Fibroblast of skin of left biceps (primary cell): ENCODE measurements at regions not wholly inside any gene's neighbourhood (a gene's known extent, or its start where the extent isn't known, plus 50 kb on each side); places are given as distances from the start of the nearest gene placed in this dataset.

Source experiments
- DNase-seq, 2 experiments: peaks; one replicate each; pipeline ENCODE4 v3.0.0-alpha.2; 2013; ENCODE audit warnings: low read depth in 2 of 2

- DNase-seq = no peak
Measured at GRCh38 chrX:149992918-149993317, 54.6 kb upstream of the EOLA2 start.

- DNase-seq = no peak
Measured at GRCh38 chrX:149993989-149994388, 55.7 kb upstream of the EOLA2 start.

GRCh38 chrX:149996515-149996914 lies 58.2 kb upstream of the EOLA2 start:
- DNase-seq = no peak

GRCh38 chrX:150005027-150005426 lies 66.7 kb upstream of the EOLA2 start:
- no peak for DNase-seq

- DNase-seq = no peak
Measured at GRCh38 chrX:150007356-150007755, 69.1 kb upstream of the EOLA2 start.

GRCh38 chrX:150012647-150013381 lies 74.5 kb upstream of the EOLA2 start:
- DNase-seq = no peak

- DNase-seq = no peak
Measured at GRCh38 chrX:150014525-150014924, 76.2 kb upstream of the EOLA2 start.

GRCh38 chrX:150017868-150018267 lies 79.6 kb upstream of the EOLA2 start:
- DNase-seq = no peak

- peak; percentile 36 to 47 for DNase-seq
Measured at GRCh38 chrX:150018931-150019361, 80.7 kb upstream of the EOLA2 start.

- no peak for DNase-seq
Measured at GRCh38 chrX:150028692-150029091, 90.4 kb upstream of the EOLA2 start.

- DNase-seq = no peak
Measured at GRCh38 chrX:150032742-150033141, 94.5 kb upstream of the EOLA2 start.

- DNase-seq = no peak
Measured at GRCh38 chrX:150034788-150035187, 96.5 kb upstream of the EOLA2 start.

- DNase-seq = no peak
Measured at GRCh38 chrX:150035531-150035930, 97.2 kb upstream of the EOLA2 start.

- DNase-seq = peak; percentile 43 to 50
Measured at GRCh38 chrX:150036181-150036580, 97.9 kb upstream of the EOLA2 start.

- DNase-seq = no peak
Measured at GRCh38 chrX:150036641-150037040, 98.3 kb upstream of the EOLA2 start.

GRCh38 chrX:150037041-150037440 lies 98.8 kb upstream of the EOLA2 start:
- no peak for DNase-seq

GRCh38 chrX:150038315-150038714 lies 100.0 kb upstream of the EOLA2 start:
- no peak for DNase-seq

GRCh38 chrX:150038986-150039599 lies 100.8 kb upstream of the EOLA2 start:
- no peak for DNase-seq

- no peak for DNase-seq
Measured at GRCh38 chrX:150041208-150041607, 102.9 kb upstream of the EOLA2 start.

GRCh38 chrX:150044556-150044955 lies 106.3 kb upstream of the EOLA2 start:
- no peak for DNase-seq

- no peak for DNase-seq
Measured at GRCh38 chrX:150047818-150048217, 109.5 kb upstream of the EOLA2 start.

GRCh38 chrX:150049647-150050046 lies 111.4 kb upstream of the EOLA2 start:
- no peak for DNase-seq

GRCh38 chrX:150050387-150050786 lies 112.1 kb upstream of the EOLA2 start:
- no peak for DNase-seq

- no peak for DNase-seq
Measured at GRCh38 chrX:150051096-150051495, 112.8 kb upstream of the EOLA2 start.
